ENCODE measurements at regions not wholly inside any gene's neighbourhood (a gene's known extent, or its start where the extent isn't known, plus 50 kb on each side); places are given as distances from the start of the nearest gene placed in this dataset.

DNA sequence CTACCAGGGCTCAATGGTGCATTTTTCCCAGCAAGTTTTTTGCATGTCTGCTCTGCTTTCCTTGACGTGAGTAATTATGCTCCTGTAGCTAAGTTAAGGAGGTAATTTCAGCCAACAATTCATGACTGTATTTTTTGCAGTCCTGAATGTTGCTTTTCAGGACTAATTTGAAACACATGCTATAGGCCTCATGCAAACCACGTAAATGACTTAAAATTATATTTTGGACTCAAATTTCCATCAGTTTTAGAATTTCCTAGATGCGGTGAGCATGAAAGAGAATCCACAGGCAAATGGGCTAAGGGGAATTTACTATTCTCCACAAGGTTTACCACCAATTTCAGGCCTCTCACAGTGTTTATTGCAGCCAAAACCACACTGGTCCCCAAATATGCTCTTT is 589.9 kb upstream of the LRRTM1 start:
- TF ChIP-seq, protein P1, sequence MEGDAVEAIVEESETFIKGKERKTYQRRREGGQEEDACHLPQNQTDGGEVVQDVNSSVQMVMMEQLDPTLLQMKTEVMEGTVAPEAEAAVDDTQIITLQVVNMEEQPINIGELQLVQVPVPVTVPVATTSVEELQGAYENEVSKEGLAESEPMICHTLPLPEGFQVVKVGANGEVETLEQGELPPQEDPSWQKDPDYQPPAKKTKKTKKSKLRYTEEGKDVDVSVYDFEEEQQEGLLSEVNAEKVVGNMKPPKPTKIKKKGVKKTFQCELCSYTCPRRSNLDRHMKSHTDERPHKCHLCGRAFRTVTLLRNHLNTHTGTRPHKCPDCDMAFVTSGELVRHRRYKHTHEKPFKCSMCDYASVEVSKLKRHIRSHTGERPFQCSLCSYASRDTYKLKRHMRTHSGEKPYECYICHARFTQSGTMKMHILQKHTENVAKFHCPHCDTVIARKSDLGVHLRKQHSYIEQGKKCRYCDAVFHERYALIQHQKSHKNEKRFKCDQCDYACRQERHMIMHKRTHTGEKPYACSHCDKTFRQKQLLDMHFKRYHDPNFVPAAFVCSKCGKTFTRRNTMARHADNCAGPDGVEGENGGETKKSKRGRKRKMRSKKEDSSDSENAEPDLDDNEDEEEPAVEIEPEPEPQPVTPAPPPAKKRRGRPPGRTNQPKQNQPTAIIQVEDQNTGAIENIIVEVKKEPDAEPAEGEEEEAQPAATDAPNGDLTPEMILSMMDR (IDR thresholded peaks at IDR 0.05; ENCODE audit: low read depth, low read length, poor library complexity, severe bottlenecking) = no peak
- TF ChIP-seq EZH2phosphoT487 (IDR thresholded peaks at IDR 0.05; ENCODE audit: borderline replicate concordance, low read length) = no peak

All from DOHH2 (cell line).